NCI-H2196 (cell line): ENCODE measurements at regions not wholly inside any gene's neighbourhood (a gene's known extent, or its start where the extent isn't known, plus 50 kb on each side); places are given as distances from the start of the nearest gene placed in this dataset.

ENCODE experiments used
- DNase-seq: peaks from one replicate; lab custom pipeline; 2025; ENCODE audit not compliant: unreplicated experiment; lab: John Stamatoyannopoulos, UW

GRCh38 chr6:157769776-157770426 is 53.1 kb upstream of the SNX9 start:
- DNase-seq: no peak

- no peak for DNase-seq
These were observed 52.1 kb upstream of the SNX9 start for GRCh38 chr6:157770946-157771345.

GRCh38 chr6:157772820-157773219 is 50.2 kb upstream of the SNX9 start:
- no peak for DNase-seq
